ENCODE measurements at regions not wholly inside any gene's neighbourhood (a gene's known extent, or its start where the extent isn't known, plus 50 kb on each side); places are given as distances from the start of the nearest gene placed in this dataset.

GRCh38 chr18:77669331-77669730, 419.7 kb downstream of the GALR1 start:
- DNase-seq: no peak

- DNase-seq: no peak
Observed at GRCh38 chr18:77671456-77672167, 422.0 kb downstream of the GALR1 start.

DNA sequence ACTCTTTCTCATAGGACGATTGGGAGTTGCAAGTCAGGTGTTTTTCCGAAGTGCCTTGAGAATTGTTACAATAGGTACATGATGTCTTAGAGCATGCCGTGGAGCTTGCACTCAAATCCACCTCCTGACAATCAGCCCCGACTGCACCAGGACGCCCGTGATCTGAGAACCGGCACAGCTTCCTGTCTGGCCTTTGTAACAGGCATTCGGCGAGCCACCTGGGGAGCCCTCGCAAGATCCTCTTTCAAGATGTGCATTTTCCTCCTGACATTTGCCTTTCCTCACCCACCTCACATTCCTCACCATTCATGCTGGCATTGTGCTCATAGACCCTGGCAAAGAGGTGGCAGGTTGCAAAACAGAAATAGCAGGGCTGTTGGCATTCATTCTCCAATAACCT, 427.3 kb downstream of the GALR1 start:
- DNase-seq: no peak

- DNase-seq: no peak
Observed at GRCh38 chr18:77677536-77677935, 427.9 kb downstream of the GALR1 start.

GRCh38 chr18:77679869-77680268, 430.2 kb downstream of the GALR1 start:
- DNase-seq: no peak

- no peak for DNase-seq
Observed at GRCh38 chr18:77700051-77700450, 450.4 kb downstream of the GALR1 start.

- no peak for DNase-seq
Observed at GRCh38 chr18:77701977-77702376, 452.3 kb downstream of the GALR1 start.

GRCh38 chr18:77702686-77703085, 453.0 kb downstream of the GALR1 start:
- DNase-seq: no peak

GRCh38 chr18:77705301-77705700, 455.7 kb downstream of the GALR1 start:
- DNase-seq: no peak

DNA sequence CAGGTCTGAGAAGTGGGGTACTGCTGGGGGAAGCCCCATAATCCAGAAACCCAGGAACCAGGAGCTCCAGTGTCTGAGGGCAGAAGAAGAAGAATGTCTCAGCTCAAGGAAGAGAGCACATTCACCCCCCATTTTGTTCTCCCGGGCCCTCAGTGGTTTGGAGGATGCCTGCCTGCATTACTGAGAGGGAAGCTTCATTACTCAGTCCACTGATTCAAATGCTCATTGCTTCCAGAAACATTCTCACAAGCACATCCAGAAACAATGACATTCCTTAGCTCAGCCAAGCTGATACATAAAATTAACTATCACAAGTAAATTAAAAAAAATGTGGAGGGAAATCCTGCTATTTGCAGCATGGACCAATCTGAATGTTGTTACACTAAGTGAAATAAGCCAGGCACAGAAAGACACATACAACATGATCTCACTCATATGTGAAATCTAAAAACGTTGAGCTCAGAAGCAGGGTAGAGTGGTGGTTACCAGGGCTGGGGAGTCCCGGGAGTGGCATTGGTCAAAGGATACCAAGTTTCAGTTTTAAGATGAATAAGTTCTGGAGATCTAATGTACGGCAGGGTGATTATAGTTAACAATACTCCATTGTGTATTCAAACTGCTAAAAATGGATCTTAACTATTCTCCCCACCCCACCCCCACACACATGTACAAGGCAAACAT, 459.3 kb downstream of the GALR1 start:
- no peak for DNase-seq

DNA sequence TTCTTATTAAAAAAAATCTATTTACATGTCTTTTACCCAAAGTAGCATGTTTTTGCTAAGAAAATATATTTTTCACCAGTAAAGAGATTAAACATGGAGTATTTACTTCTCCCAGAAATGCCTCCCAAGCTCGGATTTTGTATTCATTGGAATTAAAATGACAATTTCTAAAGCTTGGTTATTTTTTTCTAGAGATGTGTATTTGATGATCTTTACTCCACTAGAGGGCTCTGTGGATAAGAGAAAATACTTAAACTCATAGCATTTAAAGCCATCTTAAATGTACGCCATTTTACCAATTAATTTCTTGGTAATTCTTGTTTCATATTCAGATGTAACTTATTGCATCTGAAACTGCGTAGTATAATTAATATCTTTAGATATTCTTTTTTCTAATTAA, 461.4 kb downstream of the GALR1 start:
- DNase-seq: no peak

- no peak for DNase-seq
Observed at GRCh38 chr18:77714716-77715115, 465.1 kb downstream of the GALR1 start.

GRCh38 chr18:77716282-77716681, 466.6 kb downstream of the GALR1 start:
- no peak for DNase-seq

GRCh38 chr18:77733292-77733903, 483.8 kb downstream of the GALR1 start:
- DNase-seq: no peak

- DNase-seq: no peak
Observed at GRCh38 chr18:77736842-77737241, 487.2 kb downstream of the GALR1 start.

DNA sequence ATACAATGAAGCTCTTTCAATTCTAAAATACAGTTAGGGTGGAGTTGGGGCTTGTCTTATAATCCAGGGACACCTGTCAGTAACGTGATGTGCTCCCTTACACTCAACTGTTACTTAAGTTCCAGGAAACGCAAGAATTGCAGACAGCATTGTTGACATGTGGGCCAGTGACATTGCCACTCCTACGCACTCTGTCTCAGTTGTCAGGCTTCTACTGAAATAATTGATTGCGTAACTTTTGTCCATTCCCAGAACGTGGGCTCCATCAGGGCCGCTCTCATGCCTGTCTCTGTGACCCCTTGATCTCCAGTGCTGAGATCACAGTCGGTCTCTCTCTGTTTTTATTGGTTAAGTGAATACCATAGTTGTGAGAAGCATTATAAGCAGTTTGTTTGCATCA, 487.8 kb downstream of the GALR1 start:
- DNase-seq: no peak

- DNase-seq: no peak
Observed at GRCh38 chr18:77749089-77749488, 499.4 kb downstream of the GALR1 start.

- DNase-seq: no peak
Observed at GRCh38 chr18:77750006-77750405, 500.4 kb downstream of the GALR1 start.

DNA sequence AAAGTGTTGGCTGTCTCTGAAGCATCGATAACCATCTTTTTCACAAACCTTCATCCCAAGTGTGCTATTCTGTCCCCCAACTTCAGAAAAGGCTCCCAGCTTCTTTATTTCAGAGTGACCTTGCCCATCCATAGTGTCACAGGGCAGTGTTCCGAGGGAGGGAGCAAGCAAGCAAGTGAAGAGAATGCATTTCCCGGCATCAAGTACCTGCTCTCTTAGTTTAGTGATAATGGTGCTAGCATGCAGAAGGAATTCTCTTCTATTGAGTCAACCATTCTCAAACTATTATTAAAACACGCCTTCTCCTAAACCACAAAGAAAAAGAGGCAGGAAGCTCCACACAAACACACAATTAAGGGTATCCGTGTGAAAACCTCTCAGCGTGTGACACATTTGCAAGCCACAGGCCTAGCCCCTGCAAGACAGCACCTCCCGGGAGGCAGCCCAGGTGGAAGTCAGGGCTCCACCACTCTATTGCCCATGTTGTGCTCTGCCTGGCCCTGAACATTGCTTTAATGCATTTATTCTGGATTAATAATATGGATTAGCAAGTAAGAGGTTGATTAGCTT, 504.9 kb downstream of the GALR1 start:
- no peak for DNase-seq

GRCh38 chr18:77755187-77755586, 505.5 kb downstream of the GALR1 start:
- DNase-seq: no peak

- no peak for DNase-seq
Observed at GRCh38 chr18:77761332-77761731, 511.7 kb downstream of the GALR1 start.

DNA sequence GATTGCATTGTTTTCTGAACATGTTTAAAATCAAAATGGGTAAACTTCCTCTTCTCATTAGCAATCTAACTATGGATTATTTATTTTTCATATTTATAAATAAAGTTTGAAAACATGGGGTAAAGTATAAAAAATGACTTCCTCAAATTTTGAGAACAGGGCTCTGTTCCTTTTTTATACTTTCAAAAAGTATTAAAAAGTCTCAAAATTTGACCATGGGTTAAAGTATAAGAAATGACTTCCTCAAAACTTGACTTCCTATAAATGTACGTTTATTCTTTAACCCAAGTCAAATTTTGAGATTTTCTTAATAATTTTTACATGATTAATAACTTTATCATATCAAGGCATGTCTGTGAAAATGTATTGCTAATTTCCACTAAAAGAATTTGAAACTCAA, 512.4 kb downstream of the GALR1 start:
- DNase-seq: no peak

DNA sequence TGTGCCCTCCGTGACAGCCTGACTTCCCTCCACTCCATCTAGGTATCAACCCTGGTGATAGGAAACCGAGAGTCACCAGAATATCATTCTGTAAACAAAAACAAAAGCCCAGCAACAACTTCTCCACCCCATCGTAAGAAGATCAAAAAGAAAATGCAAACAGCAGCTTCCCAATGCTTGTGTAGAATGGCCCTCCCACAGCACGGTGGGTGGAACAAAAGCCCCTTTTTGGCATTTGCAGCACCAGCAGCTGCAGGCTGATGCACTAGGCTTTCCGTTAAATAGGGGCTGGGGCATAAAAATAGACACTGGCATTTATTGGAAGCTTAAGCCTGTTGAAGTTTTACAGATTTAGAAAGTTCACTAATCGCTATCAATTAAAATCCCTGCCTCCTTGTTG, 513.0 kb downstream of the GALR1 start:
- no peak for DNase-seq

DNA sequence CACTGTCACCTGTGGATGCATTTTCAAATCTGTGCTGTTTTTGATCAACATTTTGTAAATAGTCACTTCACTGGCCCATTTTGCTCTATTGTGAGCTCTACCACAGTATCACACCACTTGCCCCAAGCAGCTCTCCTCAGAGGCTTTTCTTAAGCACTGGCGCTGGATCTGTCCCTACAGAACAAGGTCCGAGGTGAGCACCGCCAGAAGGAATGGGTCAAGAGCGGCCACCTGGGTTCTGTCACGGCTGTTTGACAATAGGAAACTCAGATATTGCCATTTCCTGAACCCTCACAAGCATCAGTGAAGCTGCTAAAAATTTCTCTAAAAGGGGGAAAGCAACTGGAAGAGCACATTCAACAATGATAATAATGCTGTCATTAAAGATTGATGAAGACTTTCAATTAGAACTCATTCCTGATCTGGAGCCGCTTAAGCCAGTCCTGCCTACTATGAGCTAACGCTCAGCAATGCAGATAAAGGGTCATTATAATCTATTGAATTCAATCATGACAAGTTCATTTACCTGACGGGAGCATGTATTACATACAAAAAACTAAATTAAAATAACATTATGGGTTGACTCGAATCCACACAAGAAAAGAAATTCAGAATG, 514.0 kb downstream of the GALR1 start:
- DNase-seq: no peak

All from stimulated activated CD4-positive, alpha-beta T cell treated with anti-CD3 and anti-CD28 coated beads, Interleukin-1b, Interleukin-23, amount 100 ng/mL, for 48 hours (primary cell).